BJ (cell line): ENCODE measurements at regions not wholly inside any gene's neighbourhood (a gene's known extent, or its start where the extent isn't known, plus 50 kb on each side); places are given as distances from the start of the nearest gene placed in this dataset.

Source experiments
- CTCF ChIA-PET: fragments of 350-600 bp; formaldehyde crosslinking; extraction: SDS; loops from one replicate; lab custom pipeline; 2021; ENCODE audit warnings: antibody characterized with exemption, inconsistent platforms; lab: Yijun Ruan, JAX
- POLR2A ChIA-PET: fragments of 300-600 bp; sonication (Branson Sonifier 250); formaldehyde crosslinking; extraction: SDS; loops from one replicate; lab custom pipeline; 2021; ENCODE audit warnings: antibody characterized with exemption; lab: Charles Lee
- DNase-seq: peaks from one replicate; pipeline ENCODE4 v3.0.0-alpha.2; 2011; ENCODE audit warnings: low read depth
- H3K27me3 ChIP-seq: 2 replicates; pipeline ENCODE4 v1.6.0; 2011; ENCODE audit warnings: low read length; ENCODE audit not compliant: control insufficient read depth, insufficient read depth
- H3K36me3 ChIP-seq: 2 replicates; pipeline ENCODE4 v1.5.1; 2011; ENCODE audit warnings: low read length; ENCODE audit not compliant: control insufficient read depth, insufficient read depth
- H3K4me3 ChIP-seq: 2 replicates; pipeline ENCODE4 v1.5.1; 2011; ENCODE audit warnings: low read depth, mild to moderate bottlenecking, control low read depth, low read length
- TF ChIP-seq, protein P1 (sequence below): IDR thresholded peaks from 2 replicates; pipeline ENCODE4 v1.5.1; 2011; ENCODE audit warnings: low read depth, mild to moderate bottlenecking, control low read depth, inconsistent platforms, low read length, moderate library complexity; ENCODE audit not compliant: insufficient read depth

DNA sequence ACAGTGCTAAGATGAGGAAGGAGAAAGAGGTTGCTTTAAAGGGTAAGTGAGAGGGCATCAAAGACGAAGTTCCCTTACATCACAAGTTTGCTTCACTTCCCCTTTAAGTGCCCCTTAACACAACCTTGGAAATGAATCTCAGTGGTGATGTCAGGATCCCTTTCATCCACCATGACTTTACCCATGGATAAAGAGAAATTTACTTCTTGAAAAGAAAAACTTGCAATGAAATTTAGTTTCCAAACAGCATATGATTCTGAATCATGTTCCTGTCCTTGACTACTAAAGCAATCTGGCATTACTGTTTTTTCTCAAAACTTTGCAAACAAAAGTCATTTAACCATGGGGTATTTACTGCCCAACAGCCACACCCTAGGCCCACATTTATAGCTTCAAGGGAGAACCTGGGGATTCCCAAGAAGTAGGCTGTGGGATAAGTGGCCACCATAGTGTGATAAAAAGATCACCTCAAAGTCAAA, 135.9 kb downstream of the ITGB8 start:
- TF ChIP-seq, protein P1, sequence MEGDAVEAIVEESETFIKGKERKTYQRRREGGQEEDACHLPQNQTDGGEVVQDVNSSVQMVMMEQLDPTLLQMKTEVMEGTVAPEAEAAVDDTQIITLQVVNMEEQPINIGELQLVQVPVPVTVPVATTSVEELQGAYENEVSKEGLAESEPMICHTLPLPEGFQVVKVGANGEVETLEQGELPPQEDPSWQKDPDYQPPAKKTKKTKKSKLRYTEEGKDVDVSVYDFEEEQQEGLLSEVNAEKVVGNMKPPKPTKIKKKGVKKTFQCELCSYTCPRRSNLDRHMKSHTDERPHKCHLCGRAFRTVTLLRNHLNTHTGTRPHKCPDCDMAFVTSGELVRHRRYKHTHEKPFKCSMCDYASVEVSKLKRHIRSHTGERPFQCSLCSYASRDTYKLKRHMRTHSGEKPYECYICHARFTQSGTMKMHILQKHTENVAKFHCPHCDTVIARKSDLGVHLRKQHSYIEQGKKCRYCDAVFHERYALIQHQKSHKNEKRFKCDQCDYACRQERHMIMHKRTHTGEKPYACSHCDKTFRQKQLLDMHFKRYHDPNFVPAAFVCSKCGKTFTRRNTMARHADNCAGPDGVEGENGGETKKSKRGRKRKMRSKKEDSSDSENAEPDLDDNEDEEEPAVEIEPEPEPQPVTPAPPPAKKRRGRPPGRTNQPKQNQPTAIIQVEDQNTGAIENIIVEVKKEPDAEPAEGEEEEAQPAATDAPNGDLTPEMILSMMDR = no peak
- POLR2A ChIA-PET = no interaction called here
- Histone ChIP-seq H3K4me3 (no peak overlapping the region), H3K27me3 (no peaks in the 10 kb centered on the region), H3K36me3 (no peaks in the 10 kb centered on the region)
- no peak for DNase-seq
- CTCF ChIA-PET = no interaction called here

DNA sequence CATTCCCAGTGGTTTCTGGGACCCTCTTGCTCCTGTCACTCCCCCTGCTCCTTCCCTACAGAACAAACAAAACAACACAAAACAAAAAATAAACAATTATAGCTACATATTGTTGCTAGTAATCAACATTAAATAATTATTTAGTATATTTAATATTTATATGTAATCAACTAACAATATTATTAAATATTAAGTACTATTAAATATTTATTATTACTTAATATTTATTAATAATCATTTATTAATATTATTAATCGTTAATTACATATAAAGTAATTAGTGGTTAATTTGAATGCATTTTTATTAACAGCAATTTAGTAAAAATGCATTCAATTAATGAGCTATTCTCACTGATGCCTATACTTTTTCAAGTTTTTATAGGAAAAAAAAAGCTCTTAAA, 139.4 kb downstream of the ITGB8 start:
- CTCF ChIA-PET = no interaction called here
- Histone ChIP-seq H3K27me3 (no peaks in the 10 kb centered on the region), H3K36me3 (no peaks in the 10 kb centered on the region), H3K4me3 (no peak overlapping the region)
- DNase-seq = no peak
- POLR2A ChIA-PET = no interaction called here
- TF ChIP-seq, protein P1 = no peak

DNA sequence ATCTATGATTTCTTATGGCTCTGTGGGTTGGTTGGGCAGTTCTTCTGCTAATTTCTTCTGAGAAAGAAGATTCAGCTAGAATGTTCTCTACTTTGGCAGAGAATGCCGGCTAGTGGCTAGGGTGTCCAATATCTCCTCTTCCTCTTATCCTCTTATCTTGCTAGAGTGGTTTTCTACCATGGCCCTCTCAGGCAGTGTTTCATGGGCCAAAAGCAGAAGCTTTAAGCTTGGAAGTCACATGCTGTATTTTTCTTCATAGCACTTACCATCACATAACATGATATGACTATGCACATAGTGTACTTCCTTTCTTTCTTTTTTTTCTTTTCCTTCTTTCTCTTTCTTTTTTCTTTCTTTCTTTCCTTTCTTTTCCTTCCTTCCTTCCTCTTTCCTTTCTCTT, 140.0 kb downstream of the ITGB8 start:
- Histone ChIP-seq H3K27me3 (no peaks in the 10 kb centered on the region), H3K4me3 (no peak overlapping the region), H3K36me3 (no peaks in the 10 kb centered on the region)
- DNase-seq = no peak
- TF ChIP-seq, protein P1 = no peak
- ChIA-PET CTCF (no interaction called here), POLR2A (interaction anchor here (0.6 kb wide), 1 partner anchor 104 kb away, joined by 3 read pairs; no protein-coding TSS in a partner anchor)

DNA sequence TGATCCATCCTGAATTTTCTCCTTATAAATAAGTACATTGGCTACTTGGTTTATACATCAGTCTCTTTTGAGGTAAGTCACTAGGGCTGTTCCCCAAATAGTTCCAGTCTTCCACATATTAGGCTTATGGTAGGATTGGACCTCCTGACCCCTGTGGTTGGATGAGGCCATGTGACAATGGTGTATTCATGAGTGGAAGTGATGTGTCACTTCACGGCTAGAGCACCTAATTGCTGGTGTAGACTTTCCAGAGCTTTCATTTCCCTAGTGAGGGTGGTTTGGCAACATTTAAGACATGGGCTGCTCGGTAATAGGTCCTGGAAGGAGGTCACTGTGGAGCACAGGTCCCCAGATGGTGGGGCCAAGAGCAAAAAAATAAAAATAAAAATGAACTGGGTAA, 141.2 kb upstream of the ABCB5 start:
- no peaks in the 10 kb centered on the region for H3K27me3 ChIP-seq
- H3K4me3 ChIP-seq = no peak overlapping the region
- TF ChIP-seq, protein P1 = no peak
- no peak for DNase-seq
- H3K36me3 ChIP-seq = no peaks in the 10 kb centered on the region
- ChIA-PET POLR2A (no interaction called here), CTCF (no interaction called here)

DNA sequence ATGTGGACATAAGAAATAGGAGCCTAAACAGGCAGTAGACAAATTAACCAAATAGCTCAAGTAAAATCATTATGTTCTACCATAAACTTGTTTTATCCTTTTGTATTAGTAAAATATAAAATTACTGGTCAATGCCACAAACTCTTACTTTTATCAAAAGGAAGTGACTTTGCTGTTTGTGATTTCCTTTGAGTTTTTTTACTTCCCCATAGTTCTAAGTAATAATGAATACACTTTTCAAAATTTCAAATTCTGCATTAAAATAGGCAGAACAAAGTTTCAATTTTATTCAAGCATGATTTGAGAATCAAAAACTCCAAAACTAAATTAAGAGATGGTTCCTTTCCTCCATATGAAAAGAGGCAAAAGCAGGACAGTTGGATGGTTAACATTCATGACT, 139.7 kb upstream of the ABCB5 start:
- POLR2A ChIA-PET = no interaction called here
- CTCF ChIA-PET = interaction anchor here (0.7 kb wide), 1 partner anchor 707 kb away, joined by 3 read pairs; no protein-coding TSS in a partner anchor

More for the DNA sequence above, 139.7 kb upstream of the ABCB5 start:
- H3K36me3 ChIP-seq = no peaks in the 10 kb centered on the region
- no peak for DNase-seq
- TF ChIP-seq, protein P1 = no peak
- H3K27me3 ChIP-seq = no peaks in the 10 kb centered on the region
- H3K4me3 ChIP-seq = no peak overlapping the region
